T-cell (primary cell): ENCODE measurements at regions not wholly inside any gene's neighbourhood (a gene's known extent, or its start where the extent isn't known, plus 50 kb on each side); places are given as distances from the start of the nearest gene placed in this dataset.
"Not testable (repeated sequence)": the region's sequence is repeated elsewhere in the genome, so short reads cannot be mapped to it uniquely, and the experiment has no call there.

Experiments
- ATAC-seq, 4 experiments: fragments of 200-7000 bp in 3 of 4; fragments of 150-1000 bp in 1 of 4; cut with Tn5 transposase; replicated peaks in 1 of 4; 1 replicate in 3 of 4; 2 replicates in 1 of 4; pipeline ENCODE4 v1.10.0; 2021; ENCODE audit warnings: moderate library complexity in 3 of 4, mild to moderate bottlenecking in 2 of 4, moderate number of reproducible peaks in 1 of 4
- CTCF ChIA-PET, 2 donors: fragments of 300-600 bp; sonication (Branson Sonifier 250); formaldehyde crosslinking; loops; one replicate each; lab custom pipeline; 2022; ENCODE audit warnings: antibody characterized with exemption in 2 of 2; lab: Charles Lee
- POLR2A ChIA-PET, 2 donors: fragments of 300-600 bp; sonication (Branson Sonifier 250); formaldehyde crosslinking; loops; one replicate each; lab custom pipeline; 2022; ENCODE audit warnings: antibody characterized with exemption in 2 of 2; lab: Charles Lee
- DNase-seq, 35 experiments: peaks; one replicate each; pipeline versions ENCODE4 v3.0.0 to v3.0.0-alpha.2; 2013 to 2023
- H3K27ac ChIP-seq: one replicate; pipeline ENCODE4 v1.5.1; 2013; ENCODE audit warnings: low read length
- H3K27me3 ChIP-seq, 2 experiments: replicated peaks in 1 of 2; 1 replicate in 1 of 2; 2 replicates in 1 of 2; pipeline versions ENCODE4 v1.6.1 to v1.7.0; 2013; ENCODE audit warnings: low read length in 1 of 2, mixed read lengths in 1 of 2; ENCODE audit not compliant: control insufficient read depth in 2 of 2, insufficient read depth in 2 of 2; ENCODE audit errors: extremely low read depth in 1 of 2
- H3K36me3 ChIP-seq, 2 donors: 1 replicate in 1 of 2; 2 replicates in 1 of 2; pipeline versions ENCODE4 v1.6.1 to v1.7.0; 2013; ENCODE audit warnings: low read length in 1 of 2; ENCODE audit not compliant: control insufficient read depth in 2 of 2, insufficient read depth in 1 of 2; ENCODE audit errors: extremely low read depth in 1 of 2
- H3K4me1 ChIP-seq, 2 experiments: 1 replicate in 1 of 2; 2 replicates in 1 of 2; pipeline versions ENCODE4 v1.6.1 to v1.7.0; 2013; ENCODE audit warnings: low read length in 2 of 2, mixed read lengths in 1 of 2; ENCODE audit not compliant: insufficient read depth in 2 of 2, control insufficient read depth in 1 of 2; ENCODE audit errors: extremely low read depth in 1 of 2
- H3K4me3 ChIP-seq, 2 donors: 1 replicate in 1 of 2; 2 replicates in 1 of 2; pipeline versions ENCODE4 v1.5.1 to v1.7.0; 2013; ENCODE audit warnings: mild to moderate bottlenecking in 2 of 2, low read length in 1 of 2, moderate library complexity in 1 of 2; ENCODE audit not compliant: control insufficient read depth in 1 of 2; ENCODE audit errors: extremely low read depth in 1 of 2
- H3K9me3 ChIP-seq: 2 replicates; pipeline ENCODE4 v1.7.0; 2013
- H3K27ac Mint-ChIP-seq, 2 donors: one replicate each; pipeline ENCODE4 v1.8.0; 2020 to 2021; ENCODE audit warnings: mild to moderate bottlenecking in 2 of 2, mixed read lengths in 2 of 2
- H3K27me3 Mint-ChIP-seq, 2 donors: one replicate each; pipeline ENCODE4 v1.8.0; 2021 to 2022; ENCODE audit warnings: mixed read lengths in 2 of 2
- H3K36me3 Mint-ChIP-seq: one replicate; pipeline ENCODE4 v1.8.0; 2021; ENCODE audit warnings: mixed read lengths
- H3K4me1 Mint-ChIP-seq, 3 donors: one replicate each; pipeline ENCODE4 v1.8.0; 2020 to 2022; ENCODE audit warnings: mixed read lengths in 3 of 3, mild to moderate bottlenecking in 1 of 3
- H3K4me3 Mint-ChIP-seq, 3 donors: one replicate each; pipeline ENCODE4 v1.8.0; 2020 to 2022; ENCODE audit warnings: mild to moderate bottlenecking in 3 of 3, mixed read lengths in 3 of 3, moderate library complexity in 3 of 3
- H3K9me3 Mint-ChIP-seq, 3 donors: one replicate each; pipeline ENCODE4 v1.8.0; 2020 to 2022; ENCODE audit warnings: mixed read lengths in 3 of 3
- WGBS: methylation state at CpG from one replicate; pipeline ENCODE4 v1.1.5; 2013; ENCODE audit warnings: missing lambda C conversion rate; ENCODE audit not compliant: insufficient coverage; 5-methylcytosine and 5-hydroxymethylcytosine counted together

DNA sequence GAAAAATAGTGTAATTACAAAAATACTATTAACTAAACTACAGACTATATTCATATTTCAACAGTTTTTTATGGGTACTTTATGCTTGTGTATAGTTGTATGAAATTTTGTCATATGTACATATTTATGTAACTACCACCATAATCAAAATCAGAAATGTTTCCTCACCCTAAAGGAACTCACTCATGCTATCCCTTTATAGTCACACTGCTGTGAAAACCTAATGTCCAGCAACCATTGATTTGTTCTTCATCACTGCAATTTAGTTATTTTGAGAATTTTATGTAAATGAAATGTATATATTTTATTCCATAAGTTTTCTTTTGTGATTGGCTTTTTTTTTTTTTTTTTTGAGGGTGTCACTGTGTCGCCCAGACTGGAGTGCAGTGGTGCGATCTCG is 278.9 kb upstream of the SLC16A7 start:
- no peaks in the 10 kb centered on the region for H3K4me1 ChIP-seq
- Mint-ChIP-seq H3K27ac (no peak overlapping the region), H3K4me1 (no peaks in the 10 kb centered on the region), H3K9me3 (peaks cover 0 to 4% (median under 1%) of the 10 kb centered on the region in 3 donors), H3K27me3 (no peaks in the 10 kb centered on the region), H3K4me3 (no peak overlapping the region), H3K36me3 (no peaks in the 10 kb centered on the region)
- no peak for DNase-seq
- H3K27me3 ChIP-seq = no peaks in the 10 kb centered on the region
- H3K9me3 ChIP-seq = no peaks in the 10 kb centered on the region
- H3K4me3 ChIP-seq = no peak overlapping the region
- ChIA-PET CTCF (interaction anchor here in 1 of 2 donors (0.6 kb wide), 1 partner anchor 17 kb away, joined by 5 read pairs; no protein-coding TSS in a partner anchor), POLR2A (no interaction called here)
- H3K27ac ChIP-seq = no peak overlapping the region
- WGBS = no CpG with 5 or more reads among the region's 3 CpGs
- no peaks in the 10 kb centered on the region for H3K36me3 ChIP-seq
- ATAC-seq = no peak

DNA sequence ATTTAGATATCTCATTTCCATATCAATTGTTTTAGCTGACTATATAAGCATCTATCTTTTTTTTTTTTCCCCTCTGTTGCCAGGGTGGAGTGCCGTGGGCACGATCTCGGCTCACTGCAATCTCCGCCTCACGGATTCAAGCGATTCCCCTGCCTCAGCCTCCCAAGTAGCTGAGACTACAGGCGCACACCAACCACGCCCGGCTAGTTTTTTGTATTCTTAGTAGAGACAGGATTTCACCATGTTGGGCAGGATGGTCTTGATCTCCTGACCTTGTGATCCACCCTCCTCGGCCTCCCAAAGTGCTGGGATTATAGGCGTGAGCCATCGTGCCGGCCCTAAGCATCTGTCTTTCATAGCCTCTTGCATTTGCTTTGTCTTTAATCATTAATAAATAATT is 279.5 kb upstream of the SLC16A7 start:
- peaks cover 4 to 10% (median 6%) of the 10 kb centered on the region in 3 donors for H3K9me3 Mint-ChIP-seq
- ATAC-seq, H3K4me3 ChIP-seq, CTCF ChIA-PET, DNase-seq, H3K4me1 ChIP-seq, H3K27me3 Mint-ChIP-seq, H3K27me3 ChIP-seq, H3K36me3 Mint-ChIP-seq, H3K9me3 ChIP-seq, H3K27ac ChIP-seq, POLR2A ChIA-PET, H3K36me3 ChIP-seq, H3K27ac Mint-ChIP-seq, H3K4me3 Mint-ChIP-seq, H3K4me1 Mint-ChIP-seq: not testable (repeated sequence)
- 92% methylated on average over 6 of the region's 13 CpGs for WGBS

DNA sequence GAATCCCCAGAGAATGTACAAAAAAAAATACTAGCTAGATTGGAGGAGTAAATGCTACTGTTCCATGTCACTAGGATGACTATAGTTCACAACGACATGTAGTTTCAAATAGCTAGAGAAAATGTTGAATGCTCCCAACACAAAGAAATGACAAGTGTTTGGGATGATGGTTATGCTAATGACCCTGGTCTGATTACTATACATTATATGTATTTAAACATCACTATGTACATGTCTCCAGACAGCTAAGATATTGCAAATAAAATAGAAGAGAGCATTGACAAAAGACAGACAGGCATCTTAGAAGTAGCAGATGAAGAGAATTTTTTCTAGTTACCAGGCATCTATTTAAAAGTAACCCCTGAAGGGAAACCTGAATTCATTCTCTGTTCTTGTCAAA is 281.6 kb upstream of the SLC16A7 start:
- CTCF ChIA-PET = no interaction called here
- no peaks in the 10 kb centered on the region for H3K27me3 Mint-ChIP-seq
- H3K36me3 Mint-ChIP-seq = no peaks in the 10 kb centered on the region
- POLR2A ChIA-PET = no interaction called here
- peaks cover 8 to 17% (median 13%) of the 10 kb centered on the region in 3 donors for H3K9me3 Mint-ChIP-seq
- no peak overlapping the region for H3K4me3 Mint-ChIP-seq
- no CpG with 5 or more reads among the region's 1 CpG for WGBS
- H3K9me3 ChIP-seq = peaks cover 3% of the 10 kb centered on the region
- no peak overlapping the region for H3K27ac Mint-ChIP-seq
- no peaks in the 10 kb centered on the region for H3K36me3 ChIP-seq
- H3K27ac ChIP-seq = no peak overlapping the region
- ATAC-seq (no peak), DNase-seq (no peak)
- no peaks in the 10 kb centered on the region for H3K27me3 ChIP-seq
- no peaks in the 10 kb centered on the region for H3K4me1 Mint-ChIP-seq
- H3K4me3 ChIP-seq = no peak overlapping the region
- H3K4me1 ChIP-seq = no peaks in the 10 kb centered on the region

DNA sequence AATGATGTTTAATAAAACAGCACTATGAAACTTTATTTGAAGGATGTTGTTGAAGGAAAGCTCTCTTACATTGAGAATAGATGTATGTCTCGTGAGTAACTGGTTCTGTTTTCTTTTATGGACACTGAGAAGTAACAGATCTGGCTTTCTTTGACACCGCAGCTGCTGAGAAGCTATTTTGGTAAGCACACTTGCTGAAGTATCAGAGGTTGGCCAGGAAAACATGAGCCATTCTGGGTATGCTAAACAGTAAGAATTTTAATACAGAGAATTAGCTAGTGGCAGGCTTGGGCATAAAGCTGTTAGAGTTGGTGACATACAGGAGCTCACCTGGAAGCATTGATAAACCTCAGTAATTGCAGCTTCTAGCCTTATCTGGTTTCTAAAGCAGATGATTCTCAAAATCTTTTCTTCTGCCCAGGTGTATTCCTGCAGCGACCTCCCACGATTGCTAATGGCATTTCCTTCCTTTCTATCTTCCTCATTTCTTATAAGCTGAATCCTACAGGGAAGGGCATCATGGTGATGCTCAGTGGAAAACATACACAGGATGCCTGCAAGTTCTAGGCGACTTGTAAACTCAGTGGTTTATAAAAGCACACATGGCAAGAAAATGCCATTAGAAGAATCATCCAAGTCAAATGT is 291.6 kb upstream of the SLC16A7 start:
- Mint-ChIP-seq H3K4me1 (no peaks in the 10 kb centered on the region), H3K27ac (no peak overlapping the region), H3K36me3 (no peaks in the 10 kb centered on the region), H3K9me3 (peaks cover 0 to 11% (median 7%) of the 10 kb centered on the region in 3 donors), H3K4me3 (no peak overlapping the region), H3K27me3 (no peaks in the 10 kb centered on the region)
- DNase-seq (no peak), ATAC-seq (no peak)
- ChIA-PET CTCF (no interaction called here), POLR2A (no interaction called here)
- H3K27me3 ChIP-seq = no peaks in the 10 kb centered on the region
- H3K27ac ChIP-seq = no peak overlapping the region
- no peaks in the 10 kb centered on the region for H3K9me3 ChIP-seq
- no peak overlapping the region for H3K4me3 ChIP-seq
- H3K36me3 ChIP-seq = no peaks in the 10 kb centered on the region
- H3K4me1 ChIP-seq = no peaks in the 10 kb centered on the region
- 61% methylated on average over 5 of the region's 5 CpGs for WGBS

- no peaks in the 10 kb centered on the region for H3K27me3 ChIP-seq
- no peaks in the 10 kb centered on the region for H3K36me3 Mint-ChIP-seq
- DNase-seq (no peak), ATAC-seq (no peak)
- no peaks in the 10 kb centered on the region for H3K9me3 ChIP-seq
- WGBS = 33% methylated on average over 2 of the region's 4 CpGs
- H3K4me3 Mint-ChIP-seq = no peak overlapping the region
- POLR2A ChIA-PET = no interaction called here
- no peak overlapping the region for H3K27ac Mint-ChIP-seq
- no peaks in the 10 kb centered on the region for H3K36me3 ChIP-seq
- H3K9me3 Mint-ChIP-seq = peaks cover 0 to 15% (median 4%) of the 10 kb centered on the region in 3 donors
- CTCF ChIA-PET = no interaction called here
- H3K4me3 ChIP-seq = no peak overlapping the region
- no peak overlapping the region for H3K27ac ChIP-seq
- no peaks in the 10 kb centered on the region for H3K27me3 Mint-ChIP-seq
- H3K4me1 Mint-ChIP-seq = no peaks in the 10 kb centered on the region
- H3K4me1 ChIP-seq = no peaks in the 10 kb centered on the region
These were observed 297.5 kb upstream of the SLC16A7 start for GRCh38 chr12:59298296-59298695.

DNA sequence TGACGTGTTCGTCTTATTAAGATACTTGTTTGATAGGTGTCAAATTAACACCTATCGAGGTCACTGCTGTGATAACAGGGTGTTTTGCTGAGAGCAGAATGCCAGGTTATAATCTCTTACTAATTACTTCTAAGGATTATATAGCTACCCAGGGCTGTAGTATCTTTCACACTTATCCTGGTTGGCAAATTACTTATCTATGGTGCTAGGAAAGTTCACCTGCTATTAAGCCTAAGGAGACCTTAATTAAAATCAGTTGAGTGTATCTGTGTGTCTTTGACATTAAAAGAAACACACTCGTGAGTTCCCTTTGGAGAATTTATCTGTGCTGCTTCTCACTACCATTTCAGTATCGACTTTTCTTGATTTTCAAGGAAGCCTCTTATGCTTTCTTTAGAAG is 301.6 kb upstream of the SLC16A7 start:
- Histone ChIP-seq H3K36me3 (no peaks in the 10 kb centered on the region), H3K27me3 (no peaks in the 10 kb centered on the region), H3K4me1 (no peaks in the 10 kb centered on the region), H3K27ac (no peak overlapping the region), H3K4me3 (no peak overlapping the region), H3K9me3 (no peaks in the 10 kb centered on the region)
- WGBS = no CpG with 5 or more reads among the region's 5 CpGs
- ChIA-PET POLR2A (no interaction called here), CTCF (no interaction called here)
- no peak for ATAC-seq
- Mint-ChIP-seq H3K4me3 (no peak overlapping the region), H3K4me1 (no peaks in the 10 kb centered on the region), H3K9me3 (peaks cover 0 to 4% (median 0%) of the 10 kb centered on the region in 3 donors), H3K27me3 (no peaks in the 10 kb centered on the region), H3K27ac (no peak overlapping the region), H3K36me3 (no peaks in the 10 kb centered on the region)
- DNase-seq = no peak

GRCh38 chr12:59282999-59283398 is 312.8 kb upstream of the SLC16A7 start:
- POLR2A ChIA-PET = no interaction called here
- WGBS = 80% methylated on average over 1 of the region's 2 CpGs
- CTCF ChIA-PET = no interaction called here

More at GRCh38 chr12:59282999-59283398, 312.8 kb upstream of the SLC16A7 start:
- Mint-ChIP-seq H3K9me3 (no peaks in the 10 kb centered on the region), H3K27ac (no peak overlapping the region), H3K4me1 (no peaks in the 10 kb centered on the region), H3K36me3 (no peaks in the 10 kb centered on the region), H3K4me3 (no peak overlapping the region), H3K27me3 (no peaks in the 10 kb centered on the region)
- no peaks in the 10 kb centered on the region for H3K36me3 ChIP-seq
- H3K27ac ChIP-seq = no peak overlapping the region
- no peaks in the 10 kb centered on the region for H3K27me3 ChIP-seq
- no peaks in the 10 kb centered on the region for H3K4me1 ChIP-seq
- H3K4me3 ChIP-seq = no peak overlapping the region
- ATAC-seq = no peak
- DNase-seq = no peak
- no peaks in the 10 kb centered on the region for H3K9me3 ChIP-seq
